WI38 (cell line): ENCODE measurements at regions not wholly inside any gene's neighbourhood (a gene's known extent, or its start where the extent isn't known, plus 50 kb on each side); places are given as distances from the start of the nearest gene placed in this dataset.

Experiments
- H3K4me3 ChIP-seq: 2 replicates; pipeline ENCODE4 v1.5.1; 2011; ENCODE audit warnings: low read depth, mild to moderate bottlenecking, control low read depth, low read length
- TF ChIP-seq, protein P1 (sequence below): IDR thresholded peaks from 2 replicates; pipeline ENCODE4 v1.5.1; 2012; ENCODE audit warnings: low read depth, mild to moderate bottlenecking, control low read depth, low read length

DNA sequence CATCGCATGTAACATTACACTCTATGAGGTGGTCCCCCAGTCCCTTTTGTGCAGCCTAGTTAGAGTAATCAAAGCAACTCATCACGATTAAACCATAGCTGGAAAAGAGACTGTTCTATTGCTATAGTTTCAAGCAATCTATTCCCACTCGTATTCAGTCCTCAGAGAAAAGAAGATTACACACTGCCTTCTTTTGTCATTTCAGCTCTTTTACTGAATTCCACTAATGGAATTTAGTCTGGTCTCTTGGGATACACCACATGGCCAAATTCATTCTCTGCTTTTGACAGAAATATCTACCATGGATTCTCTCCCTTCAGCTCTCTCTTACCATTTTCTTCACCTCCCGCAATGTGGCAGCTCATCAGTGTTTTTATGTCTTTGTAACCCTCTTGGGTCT, 108.9 kb upstream of the HDAC9 start:
- no peak overlapping the region for H3K4me3 ChIP-seq
- TF ChIP-seq, protein P1, sequence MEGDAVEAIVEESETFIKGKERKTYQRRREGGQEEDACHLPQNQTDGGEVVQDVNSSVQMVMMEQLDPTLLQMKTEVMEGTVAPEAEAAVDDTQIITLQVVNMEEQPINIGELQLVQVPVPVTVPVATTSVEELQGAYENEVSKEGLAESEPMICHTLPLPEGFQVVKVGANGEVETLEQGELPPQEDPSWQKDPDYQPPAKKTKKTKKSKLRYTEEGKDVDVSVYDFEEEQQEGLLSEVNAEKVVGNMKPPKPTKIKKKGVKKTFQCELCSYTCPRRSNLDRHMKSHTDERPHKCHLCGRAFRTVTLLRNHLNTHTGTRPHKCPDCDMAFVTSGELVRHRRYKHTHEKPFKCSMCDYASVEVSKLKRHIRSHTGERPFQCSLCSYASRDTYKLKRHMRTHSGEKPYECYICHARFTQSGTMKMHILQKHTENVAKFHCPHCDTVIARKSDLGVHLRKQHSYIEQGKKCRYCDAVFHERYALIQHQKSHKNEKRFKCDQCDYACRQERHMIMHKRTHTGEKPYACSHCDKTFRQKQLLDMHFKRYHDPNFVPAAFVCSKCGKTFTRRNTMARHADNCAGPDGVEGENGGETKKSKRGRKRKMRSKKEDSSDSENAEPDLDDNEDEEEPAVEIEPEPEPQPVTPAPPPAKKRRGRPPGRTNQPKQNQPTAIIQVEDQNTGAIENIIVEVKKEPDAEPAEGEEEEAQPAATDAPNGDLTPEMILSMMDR = no peak

- H3K4me3 ChIP-seq = no peak overlapping the region
- TF ChIP-seq, protein P1 = no peak
Observed at GRCh38 chr7:18387191-18387735, 108.3 kb upstream of the HDAC9 start.

DNA sequence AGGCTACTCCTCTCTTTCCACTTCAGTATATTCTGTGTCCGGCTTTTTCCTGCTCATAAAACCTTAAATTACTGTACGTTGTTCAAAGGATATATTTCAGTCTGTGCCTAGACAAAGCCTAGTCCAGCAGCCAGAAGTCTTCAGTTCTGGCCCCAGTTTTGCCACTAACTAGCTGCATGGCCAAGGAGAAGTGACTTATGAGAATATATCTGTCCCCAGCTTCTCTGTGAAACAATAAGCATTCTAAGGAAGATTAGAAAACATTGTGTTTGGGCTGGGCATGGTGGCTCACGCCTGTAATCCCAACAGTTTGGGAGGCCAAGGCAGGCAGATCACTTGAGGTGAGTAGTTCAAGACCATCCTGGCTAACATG, 105.0 kb upstream of the HDAC9 start:
- TF ChIP-seq, protein P1 = no peak
- no peak overlapping the region for H3K4me3 ChIP-seq

DNA sequence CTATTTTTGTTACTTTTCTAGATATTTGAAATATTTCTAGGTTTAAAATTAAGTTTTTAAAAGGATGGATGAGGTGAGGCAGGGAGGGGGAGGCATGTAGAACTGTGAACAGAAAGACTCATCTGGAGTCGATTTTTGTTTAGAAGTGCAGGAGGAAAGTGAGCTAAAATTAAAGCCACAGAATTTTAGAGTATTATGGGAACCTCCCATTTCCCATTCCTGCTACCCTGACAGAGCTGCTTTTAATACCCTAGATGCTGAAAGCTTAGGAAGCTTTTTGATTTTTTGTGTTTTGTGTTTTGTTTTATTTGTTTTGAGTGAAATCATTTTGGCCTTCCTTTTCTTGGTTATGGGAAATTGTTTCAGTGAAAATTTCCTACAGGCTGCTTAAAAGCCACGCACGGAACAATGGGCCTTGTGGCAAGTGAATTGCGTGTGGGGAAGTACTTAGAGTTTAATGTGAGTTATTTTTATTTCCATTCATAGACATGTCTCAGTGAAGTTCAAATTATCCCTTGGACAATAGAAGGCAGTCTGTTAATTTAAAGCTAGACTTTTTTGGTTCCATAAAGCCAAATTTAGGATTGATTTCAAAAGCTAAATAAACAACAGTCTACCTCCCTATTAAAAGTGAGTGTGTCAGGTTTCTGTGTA, 102.0 kb upstream of the HDAC9 start:
- H3K4me3 ChIP-seq = no peak overlapping the region
- TF ChIP-seq, protein P1 = no peak

GRCh38 chr7:18395868-18396267, 99.7 kb upstream of the HDAC9 start:
- TF ChIP-seq, protein P1 = no peak
- H3K4me3 ChIP-seq = no peak overlapping the region

- H3K4me3 ChIP-seq = no peak overlapping the region
- TF ChIP-seq, protein P1 = no peak
Observed at GRCh38 chr7:18396953-18397352, 98.6 kb upstream of the HDAC9 start.

DNA sequence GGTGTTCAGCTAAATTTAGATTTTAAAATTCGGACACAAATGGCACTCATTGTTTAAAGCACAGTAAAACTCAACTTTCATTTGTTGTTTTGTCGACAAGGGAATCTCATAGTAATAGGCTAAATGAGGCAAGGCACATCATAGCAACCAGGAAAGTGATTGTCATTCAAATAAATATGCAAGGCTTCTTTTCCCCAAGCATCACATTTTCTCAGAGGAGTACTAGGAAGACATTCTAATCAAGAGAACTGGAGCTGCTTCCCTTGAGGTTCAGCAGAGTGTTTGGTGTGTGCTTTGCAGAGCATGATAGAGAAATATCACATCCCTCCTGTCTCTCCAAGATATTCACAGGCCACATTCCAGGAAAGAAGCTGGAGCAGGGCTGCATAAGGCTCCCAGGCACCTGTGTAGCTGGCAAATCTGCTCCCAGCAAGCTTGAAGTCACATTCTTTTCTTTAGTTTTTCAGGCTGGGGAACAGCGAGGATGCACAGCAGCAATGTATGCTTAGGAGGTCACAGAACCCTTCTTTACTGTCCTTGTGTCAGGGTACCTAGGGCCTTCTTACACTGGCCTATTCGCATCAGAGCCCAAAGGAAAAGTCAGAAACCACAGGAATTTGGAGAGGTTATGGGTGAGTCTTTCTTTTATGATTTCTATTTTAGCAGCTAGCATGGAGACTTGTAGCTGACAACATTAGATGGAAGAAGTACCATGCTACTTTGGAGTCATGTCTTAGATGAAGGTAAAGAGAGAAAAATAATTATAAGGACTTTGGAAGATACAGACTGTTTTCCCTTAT, 95.9 kb upstream of the HDAC9 start:
- TF ChIP-seq, protein P1 = no peak
- no peak overlapping the region for H3K4me3 ChIP-seq
